Prostate gland (tissue), 2 donors: ENCODE measurements at regions not wholly inside any gene's neighbourhood (a gene's known extent, or its start where the extent isn't known, plus 50 kb on each side); places are given as distances from the start of the nearest gene placed in this dataset.

ENCODE experiments used
- DNase-seq: peaks from one replicate; pipeline ENCODE4 v3.0.0-alpha.2; 2019; ENCODE audit warnings: low spot score
- H3K27ac ChIP-seq, 2 donors: fragments of 200-600 bp; sonication (generic); 2 replicates each; pipeline ENCODE4 v1.5.1; 2017 to 2019
- H3K27me3 ChIP-seq: fragments of 200-600 bp; sonication (generic); replicated peaks from 2 replicates; pipeline ENCODE4 v1.5.1; 2019; ENCODE audit not compliant: insufficient read depth
- H3K36me3 ChIP-seq, 2 donors: fragments of 200-600 bp; sonication (generic); 1 replicate in 1 of 2; 2 replicates in 1 of 2; pipeline versions ENCODE4 v1.5.1 to v1.8.1; 2017 to 2019
- H3K4me1 ChIP-seq: fragments of 200-600 bp; sonication (generic); replicated peaks from 2 replicates; pipeline ENCODE4 v1.5.1; 2019
- H3K4me3 ChIP-seq, 2 donors: fragments of 200-600 bp; sonication (generic); 2 replicates each; pipeline ENCODE4 v1.5.1; 2017 to 2019
- H3K9me3 ChIP-seq: fragments of 200-600 bp; sonication (generic); 2 replicates; pipeline ENCODE4 v1.5.1; 2017
- CTCF ChIP-seq, 4 experiments: fragments of 200-600 bp in 2 of 4; fragments of 450-650 bp in 2 of 4; sonication (generic) in 2 of 4; IDR thresholded peaks; 1 replicate in 3 of 4; 2 replicates in 1 of 4; pipeline ENCODE4 v1.5.1; 2016 to 2019; ENCODE audit warnings: antibody characterized with exemption in 4 of 4, mild to moderate bottlenecking in 2 of 4, moderate library complexity in 2 of 4
- POLR2A ChIP-seq: fragments of 450-650 bp; IDR thresholded peaks from one replicate; pipeline ENCODE4 v1.6.1; 2016; ENCODE audit warnings: antibody characterized with exemption, mild to moderate bottlenecking
- POLR2AphosphoS5 ChIP-seq: sonication (generic); formaldehyde crosslinking; IDR thresholded peaks from one replicate; pipeline ENCODE4 v1.6.1; 2017; ENCODE audit warnings: antibody characterized with exemption
- WGBS: methylation state at CpG from one replicate; pipeline ENCODE4 v1.1.5; 2018; 5-methylcytosine and 5-hydroxymethylcytosine counted together
- intact Hi-C: fragments of 100-400 bp; cut with DNase I; formaldehyde crosslinking; loops from one replicate; pipeline ENCODE4 v1.14.2; 2022

- DNase-seq: no peak
- Histone ChIP-seq H3K27ac (no peak overlapping the region), H3K4me3 (no peak overlapping the region), H3K9me3 (no peaks in the 10 kb centered on the region), H3K27me3 (no peaks in the 10 kb centered on the region), H3K4me1 (no peaks in the 10 kb centered on the region), H3K36me3 (no peaks in the 10 kb centered on the region)
- intact Hi-C loops: no loop called here
- TF ChIP-seq POLR2AphosphoS5 (no peak), CTCF (IDR thresholded peaks at IDR 0.05) (no peak), POLR2A (no peak)
Measured at GRCh38 chr1:98005326-98006010, 84.6 kb upstream of the DPYD start.

- H3K27me3 ChIP-seq: no peaks in the 10 kb centered on the region
- no peaks in the 10 kb centered on the region for H3K36me3 ChIP-seq
- intact Hi-C loops: no loop called here
- H3K4me1 ChIP-seq: no peaks in the 10 kb centered on the region
- no peak overlapping the region for H3K27ac ChIP-seq
- H3K9me3 ChIP-seq: no peaks in the 10 kb centered on the region
- DNase-seq: no peak
- H3K4me3 ChIP-seq: no peak overlapping the region
- TF ChIP-seq POLR2AphosphoS5: no peak
- TF ChIP-seq CTCF (IDR thresholded peaks at IDR 0.05): no peak
- TF ChIP-seq POLR2A: no peak
- 27% methylated on average over 1 of the region's 1 CpG for WGBS
Measured at GRCh38 chr1:98003442-98003841, 82.6 kb upstream of the DPYD start.

- Histone ChIP-seq H3K27me3 (no peaks in the 10 kb centered on the region), H3K36me3 (no peaks in the 10 kb centered on the region), H3K9me3 (no peaks in the 10 kb centered on the region), H3K4me1 (no peaks in the 10 kb centered on the region), H3K27ac (no peak overlapping the region), H3K4me3 (no peak overlapping the region)
- TF ChIP-seq CTCF (IDR thresholded peaks at IDR 0.05): no peak
- no peak for TF ChIP-seq POLR2A
- TF ChIP-seq POLR2AphosphoS5: no peak
- 64% methylated on average over 2 of the region's 2 CpGs for WGBS
- intact Hi-C loops: no loop called here
- DNase-seq: no peak
Measured at GRCh38 chr1:98002288-98002687, 81.5 kb upstream of the DPYD start.

DNA sequence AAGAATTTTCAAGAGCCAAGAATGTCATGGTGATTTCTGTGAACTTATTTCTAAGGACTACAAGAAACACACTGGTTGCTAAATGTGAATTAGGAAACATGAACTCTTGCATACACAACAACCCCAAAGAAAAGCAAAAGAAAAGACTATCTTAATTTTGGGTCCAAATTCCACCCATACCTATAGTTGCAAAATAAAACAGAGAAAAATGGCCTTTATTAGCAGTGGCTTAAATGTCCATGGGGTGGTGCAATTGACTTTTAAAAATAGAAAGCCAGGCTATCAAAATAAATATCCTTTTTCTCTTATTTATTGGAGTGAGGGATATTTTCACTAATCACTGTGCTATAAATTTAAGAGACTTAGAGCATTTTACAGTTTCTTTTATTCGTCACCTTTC lies 80.9 kb upstream of the DPYD start:
- no peaks in the 10 kb centered on the region for H3K9me3 ChIP-seq
- 70% methylated on average over 1 of the region's 1 CpG for WGBS
- no peak for DNase-seq
- no peak overlapping the region for H3K4me3 ChIP-seq
- TF ChIP-seq POLR2A (no peak), POLR2AphosphoS5 (no peak), CTCF (IDR thresholded peaks at IDR 0.05) (no peak)
- no peak overlapping the region for H3K27ac ChIP-seq
- intact Hi-C loops: no loop called here
- no peaks in the 10 kb centered on the region for H3K27me3 ChIP-seq
- no peaks in the 10 kb centered on the region for H3K4me1 ChIP-seq
- H3K36me3 ChIP-seq: no peaks in the 10 kb centered on the region

GRCh38 chr1:97999320-97999719 lies 78.5 kb upstream of the DPYD start:
- H3K27ac ChIP-seq: no peak overlapping the region
- no peaks in the 10 kb centered on the region for H3K27me3 ChIP-seq
- H3K4me1 ChIP-seq: no peaks in the 10 kb centered on the region
- intact Hi-C loops: no loop called here
- WGBS: 78% methylated on average over 1 of the region's 1 CpG
- no peak overlapping the region for H3K4me3 ChIP-seq
- H3K36me3 ChIP-seq: no peaks in the 10 kb centered on the region
- TF ChIP-seq CTCF (IDR thresholded peaks at IDR 0.05) (no peak), POLR2A (no peak), POLR2AphosphoS5 (no peak)
- DNase-seq: no peak
- H3K9me3 ChIP-seq: no peaks in the 10 kb centered on the region
